HCT116 (cell line): ENCODE measurements at regions not wholly inside any gene's neighbourhood (a gene's known extent, or its start where the extent isn't known, plus 50 kb on each side); places are given as distances from the start of the nearest gene placed in this dataset.

Experiments
- ATAC-seq: fragments of 200-7000 bp; cut with Tn5 transposase; 2 replicates; pipeline ENCODE4 v1.9.1; 2020; ENCODE audit warnings: mild to moderate bottlenecking, moderate library complexity
- BruUV-seq: library from RNA; stranded (reverse); fragments of 400-500 nt; replicated peaks from 2 replicates; lab custom pipeline; 2021; lab: Mats Ljungman, UMichigan
- CTCF ChIA-PET: fragments of 300-600 bp; sonication (Branson Sonifier 250); formaldehyde crosslinking; loops from one replicate; lab custom pipeline; 2021; ENCODE audit warnings: antibody characterized with exemption; lab: Charles Lee
- POLR2A ChIA-PET: fragments of 300-600, 350-600 bp; sonication (Branson Sonifier 250); formaldehyde crosslinking; loops from one replicate; lab custom pipeline; 2021; ENCODE audit warnings: antibody characterized with exemption; lab: Charles Lee
- RAD21 ChIA-PET, 2 experiments: fragments of 300-600 bp; sonication (Branson Sonifier 250); formaldehyde crosslinking; loops; one replicate each; lab custom pipeline; 2023; ENCODE audit warnings: low total read pairs in 2 of 2; ENCODE audit not compliant: uncharacterized antibody in 2 of 2, unreplicated experiment in 2 of 2, low non-redundant PET in 1 of 2; lab: Charles Lee
- DNase-seq: peaks from one replicate; pipeline ENCODE4 v3.0.0-alpha.2; 2010; ENCODE audit warnings: low read depth, low spot score
- H2AFZ ChIP-seq: fragments of 200-600 bp; shearing (Covaris generic), sonication (generic); 2 replicates; pipeline ENCODE4 v1.6.1; 2017; ENCODE audit warnings: low read depth, mixed run types, mixed read lengths, antibody characterized with exemption, low read length; ENCODE audit not compliant: poor library complexity, severe bottlenecking
- H3K27ac ChIP-seq: 2 replicates; pipeline ENCODE4 v1.5.1; 2012; ENCODE audit warnings: low read depth, low read length
- H3K27me3 ChIP-seq: fragments of 200-600 bp; sonication (generic); 2 replicates; pipeline ENCODE4 v1.6.1; 2016; ENCODE audit warnings: mixed run types, low read length, mixed read lengths; ENCODE audit not compliant: insufficient read depth
- H3K36me3 ChIP-seq, 2 experiments: fragments of 200-500 bp in 1 of 2; fragments of 200-600 bp in 1 of 2; sonication (Bioruptor generic) in 1 of 2; sonication (generic) in 1 of 2; 2 replicates each; pipeline versions ENCODE4 v1.5.1 to v1.6.1; 2014 to 2016; ENCODE audit warnings: low read length in 2 of 2, inconsistent platforms in 1 of 2, mixed read lengths in 1 of 2, mixed run types in 1 of 2; ENCODE audit not compliant: insufficient read depth in 2 of 2, control insufficient read depth in 1 of 2
- H3K4me1 ChIP-seq, 2 experiments: fragments of 200-600 bp in 1 of 2; sonication (generic) in 1 of 2; 2 replicates each; pipeline versions ENCODE4 v1.5.1 to v1.6.1; 2012 to 2017; ENCODE audit warnings: low read length in 2 of 2, inconsistent platforms in 1 of 2, mild to moderate bottlenecking in 1 of 2, mixed read lengths in 1 of 2, mixed run types in 1 of 2, moderate library complexity in 1 of 2; ENCODE audit not compliant: insufficient read depth in 2 of 2, control insufficient read depth in 1 of 2
- H3K4me2 ChIP-seq: fragments of 200-600 bp; sonication (generic); 2 replicates; pipeline ENCODE4 v1.6.1; 2017; ENCODE audit warnings: mixed run types, low read length, mixed read lengths
- H3K4me3 ChIP-seq, 2 experiments: fragments of 200-600 bp in 1 of 2; sonication (generic) in 1 of 2; replicated peaks in 1 of 2; 2 replicates each; pipeline ENCODE4 v1.5.1; 2011 to 2016; ENCODE audit warnings: low read length in 2 of 2, control low read depth in 1 of 2, low read depth in 1 of 2, mild to moderate bottlenecking in 1 of 2, mixed read lengths in 1 of 2, mixed run types in 1 of 2
- H3K79me2 ChIP-seq: fragments of 200-600 bp; sonication (generic); 2 replicates; pipeline ENCODE4 v1.6.1; 2017; ENCODE audit warnings: mild to moderate bottlenecking, mixed run types, low read length, moderate library complexity, mixed read lengths; ENCODE audit not compliant: insufficient read depth
- H3K9ac ChIP-seq: fragments of 200-600 bp; sonication (generic); 2 replicates; pipeline ENCODE4 v1.6.1; 2016; ENCODE audit warnings: low read length, mixed read lengths
- H3K9me2 ChIP-seq: fragments of 200-600 bp; sonication (generic), shearing (Covaris generic); 2 replicates; pipeline ENCODE4 v1.6.1; 2017; ENCODE audit warnings: mixed run types, mild to moderate bottlenecking, moderate library complexity; ENCODE audit not compliant: insufficient read depth
- H3K9me3 ChIP-seq, 2 experiments: fragments of 200-500 bp in 1 of 2; fragments of 200-600 bp in 1 of 2; sonication (Bioruptor generic) in 1 of 2; sonication (generic) in 1 of 2; 2 replicates each; pipeline ENCODE4 v1.6.1; 2014 to 2017; ENCODE audit warnings: low read length in 2 of 2, mixed read lengths in 2 of 2, inconsistent platforms in 1 of 2, low read depth in 1 of 2, mild to moderate bottlenecking in 1 of 2, mixed run types in 1 of 2, moderate library complexity in 1 of 2; ENCODE audit not compliant: control insufficient read depth in 1 of 2, insufficient read depth in 1 of 2
- H4K20me1 ChIP-seq: fragments of 200-600 bp; sonication (generic), shearing (Covaris generic); 2 replicates; pipeline ENCODE4 v1.6.1; 2017; ENCODE audit warnings: mixed run types, mild to moderate bottlenecking, moderate library complexity; ENCODE audit not compliant: insufficient read depth
- CBX3 ChIP-seq: IDR thresholded peaks from 2 replicates; pipeline ENCODE4 v1.6.1; 2012; ENCODE audit warnings: low read depth
- CEBPB ChIP-seq: IDR thresholded peaks from 2 replicates; pipeline ENCODE4 v1.6.1; 2012; ENCODE audit warnings: low read depth
- EGR1 ChIP-seq: IDR thresholded peaks from 2 replicates; pipeline ENCODE4 v1.6.1; 2012; ENCODE audit warnings: low read depth
- EZH2 ChIP-seq: fragments of 200-600 bp; sonication (generic); IDR thresholded peaks from 2 replicates; pipeline ENCODE4 v1.6.1; 2017; ENCODE audit warnings: antibody characterized with exemption, mixed run types
- MAX ChIP-seq: IDR thresholded peaks from 2 replicates; pipeline ENCODE4 v1.6.1; 2012
- POLR2A ChIP-seq: IDR thresholded peaks from 2 replicates; pipeline ENCODE4 v1.7.0; 2011; ENCODE audit warnings: borderline replicate concordance; ENCODE audit not compliant: insufficient read depth, insufficient read length; ENCODE audit errors: extremely low read depth
- REST ChIP-seq: IDR thresholded peaks from 2 replicates; pipeline ENCODE4 v1.6.1; 2012; ENCODE audit warnings: low read depth
- SIN3A ChIP-seq: IDR thresholded peaks from 2 replicates; pipeline ENCODE4 v1.6.1; 2012; ENCODE audit warnings: low read depth
- SP1 ChIP-seq: IDR thresholded peaks from 2 replicates; pipeline ENCODE4 v1.6.1; 2012; ENCODE audit warnings: low read depth
- TCF7L2 ChIP-seq: IDR thresholded peaks from 2 replicates; pipeline ENCODE4 v1.7.0; 2011; ENCODE audit warnings: borderline replicate concordance, inconsistent platforms; ENCODE audit not compliant: insufficient read depth, insufficient read length; ENCODE audit errors: extremely low read depth
- ZBTB33 ChIP-seq: IDR thresholded peaks from 2 replicates; pipeline ENCODE4 v1.6.1; 2011; ENCODE audit warnings: mild to moderate bottlenecking, low read length, moderate library complexity; ENCODE audit not compliant: insufficient replicate concordance; ENCODE audit errors: extremely low read depth
- intact Hi-C: fragments of 100-400 bp; cut with micrococcal nuclease; formaldehyde crosslinking; loops from 2 replicates; pipeline ENCODE4 v1.10.0; 2022

GRCh38 chrX:6777238-6778002 lies 242.5 kb upstream of the VCX3A start:
- no peak for TF ChIP-seq EZH2
- intact Hi-C loops, result no loop called here
- Histone ChIP-seq H3K9me3 (no peaks in the 10 kb centered on the region), H3K9me2 (no peaks in the 10 kb centered on the region), H3K79me2 (no peaks in the 10 kb centered on the region), H3K4me1 (no peaks in the 10 kb centered on the region), H2AFZ (no peak overlapping the region), H3K27ac (no peak overlapping the region), H3K4me2 (no peak overlapping the region), H4K20me1 (no peaks in the 10 kb centered on the region), H3K4me3 (no peak overlapping the region), H3K27me3 (no peaks in the 10 kb centered on the region), H3K36me3 (no peaks in the 10 kb centered on the region), H3K9ac (no peak overlapping the region)
- DNase-seq (no peak), ATAC-seq (no peak)
- ChIA-PET RAD21 (no interaction called here), POLR2A (no interaction called here), CTCF (no interaction called here)
- no TSS peak for BruUV-seq

GRCh38 chrX:6770936-6771335 lies 236.0 kb upstream of the VCX3A start:
- BruUV-seq, result no TSS peak
- ChIA-PET POLR2A (no interaction called here), RAD21 (no interaction called here), CTCF (no interaction called here)
- no peaks in the 10 kb centered on the region for H3K9me2 ChIP-seq
- intact Hi-C loops, result no loop called here
- no peak overlapping the region for H3K4me2 ChIP-seq
- H3K79me2 ChIP-seq, result no peaks in the 10 kb centered on the region
- H3K27ac ChIP-seq, result no peak overlapping the region
- no peaks in the 10 kb centered on the region for H3K4me1 ChIP-seq
- H3K9ac ChIP-seq, result no peak overlapping the region
- H2AFZ ChIP-seq, result no peak overlapping the region
- no peak for TF ChIP-seq EGR1
- no peak for TF ChIP-seq REST
- no peak for TF ChIP-seq SIN3A
- no peak for TF ChIP-seq CBX3
- no peak for TF ChIP-seq POLR2A
- no peak for TF ChIP-seq SP1
- TF ChIP-seq ZBTB33, result no peak
- no peak for TF ChIP-seq MAX
- TF ChIP-seq CEBPB, result no peak
- TF ChIP-seq TCF7L2, result no peak
- no peaks in the 10 kb centered on the region for H3K9me3 ChIP-seq
- DNase-seq (no peak), ATAC-seq (no peak)
- H4K20me1 ChIP-seq, result no peaks in the 10 kb centered on the region
- H3K4me3 ChIP-seq, result no peak overlapping the region
- H3K27me3 ChIP-seq, result no peaks in the 10 kb centered on the region
- no peaks in the 10 kb centered on the region for H3K36me3 ChIP-seq
